WTC11 (cell line): ENCODE measurements at regions not wholly inside any gene's neighbourhood (a gene's known extent, or its start where the extent isn't known, plus 50 kb on each side); places are given as distances from the start of the nearest gene placed in this dataset.

ENCODE experiments used
- ATAC-seq: fragments of 200-7000 bp; cut with Tn5 transposase; 2 replicates; pipeline ENCODE4 v1.10.0; 2021; ENCODE audit warnings: mild to moderate bottlenecking, moderate library complexity
- CTCF ChIA-PET: fragments of 300-600 bp; sonication (Branson Sonifier 250); formaldehyde crosslinking; loops from one replicate; lab custom pipeline; 2021; ENCODE audit warnings: antibody characterized with exemption; lab: Charles Lee
- POLR2A ChIA-PET: fragments of 350-600 bp; sonication (Branson Sonifier 250); formaldehyde crosslinking; loops from one replicate; lab custom pipeline; 2021; ENCODE audit warnings: antibody characterized with exemption; lab: Charles Lee
- DNase-seq: peaks from one replicate; pipeline ENCODE4 v3.0.0; 2021; ENCODE audit warnings: low spot score
- H3K27ac Mint-ChIP-seq: 2 replicates; pipeline ENCODE4 v1.8.0; 2021; ENCODE audit warnings: mixed read lengths
- H3K27me3 Mint-ChIP-seq: 2 replicates; pipeline ENCODE4 v1.8.0; 2021; ENCODE audit warnings: low read depth, mild to moderate bottlenecking, moderate library complexity, mixed read lengths
- H3K36me3 Mint-ChIP-seq: 2 replicates; pipeline ENCODE4 v1.8.0; 2021; ENCODE audit warnings: mixed read lengths
- H3K4me1 Mint-ChIP-seq: 2 replicates; pipeline ENCODE4 v1.8.0; 2022; ENCODE audit warnings: mixed read lengths
- H3K4me3 Mint-ChIP-seq: 2 replicates; pipeline ENCODE4 v1.8.0; 2021; ENCODE audit warnings: mild to moderate bottlenecking, moderate library complexity, mixed read lengths
- H3K9me3 Mint-ChIP-seq: 2 replicates; pipeline ENCODE4 v1.8.0; 2021; ENCODE audit warnings: mixed read lengths
- ATF6 ChIP-seq: sonication (generic); formaldehyde crosslinking; IDR thresholded peaks from 2 replicates; pipeline ENCODE4 v1.8.1; 2023; ENCODE audit warnings: mild to moderate bottlenecking, missing genetic modification reagents
- CDX4 ChIP-seq: fragments of 250-450 bp; sonication (Bioruptor Pico); IDR thresholded peaks from 2 replicates; pipeline ENCODE4 v1.9.0; 2021; ENCODE audit warnings: moderate library complexity, mild to moderate bottlenecking, inconsistent platforms, borderline replicate concordance
- CREB1 ChIP-seq: sonication (generic); formaldehyde crosslinking; IDR thresholded peaks from 2 replicates; pipeline ENCODE4 v1.8.0; 2023; ENCODE audit warnings: mild to moderate bottlenecking, missing genetic modification reagents
- ESRRA ChIP-seq: sonication (generic); formaldehyde crosslinking; IDR thresholded peaks from 2 replicates; pipeline ENCODE4 v1.8.1; 2022; ENCODE audit warnings: mild to moderate bottlenecking, missing genetic modification reagents, borderline replicate concordance
- FOXJ3 ChIP-seq: sonication (generic); formaldehyde crosslinking; IDR thresholded peaks from 2 replicates; pipeline ENCODE4 v1.9.0; 2021; ENCODE audit warnings: missing genetic modification reagents, mild to moderate bottlenecking, borderline replicate concordance
- FOXP1 ChIP-seq: sonication (generic); formaldehyde crosslinking; IDR thresholded peaks from 2 replicates; pipeline ENCODE4 v1.8.0; 2022; ENCODE audit warnings: missing genetic modification reagents, mild to moderate bottlenecking, moderate library complexity, borderline replicate concordance
- IRF1 ChIP-seq: sonication (generic); formaldehyde crosslinking; IDR thresholded peaks from 2 replicates; pipeline ENCODE4 v1.8.0; 2023; ENCODE audit warnings: missing genetic modification reagents
- JAZF1 ChIP-seq: fragments of 250-450 bp; sonication (Bioruptor Pico); IDR thresholded peaks from 2 replicates; pipeline ENCODE4 v1.9.0; 2021; ENCODE audit warnings: moderate library complexity, mild to moderate bottlenecking, inconsistent platforms
- JUN ChIP-seq: sonication (generic); formaldehyde crosslinking; IDR thresholded peaks from 2 replicates; pipeline ENCODE4 v1.8.0; 2023; ENCODE audit warnings: mild to moderate bottlenecking, missing genetic modification reagents
- MXD4 ChIP-seq: fragments of 250-450 bp; sonication (Bioruptor Pico); IDR thresholded peaks from 2 replicates; pipeline ENCODE4 v1.8.0; 2021; ENCODE audit warnings: mild to moderate bottlenecking, moderate library complexity, borderline replicate concordance
- NFATC4 ChIP-seq: fragments of 250-450 bp; sonication (Bioruptor Pico); IDR thresholded peaks from 2 replicates; pipeline ENCODE4 v1.9.0; 2021; ENCODE audit warnings: mild to moderate bottlenecking
- NR3C1 ChIP-seq: sonication (generic); formaldehyde crosslinking; conservative IDR thresholded peaks from 2 replicates; pipeline ENCODE4 v1.8.1; 2023; ENCODE audit warnings: low read depth, mild to moderate bottlenecking, missing genetic modification reagents
- STAT6 ChIP-seq: sonication (generic); formaldehyde crosslinking; conservative IDR thresholded peaks from 2 replicates; pipeline ENCODE4 v1.8.1; 2023; ENCODE audit warnings: mild to moderate bottlenecking, low read depth, missing genetic modification reagents, moderate library complexity
- TEAD4 ChIP-seq: sonication (generic); formaldehyde crosslinking; IDR thresholded peaks from 2 replicates; pipeline ENCODE4 v1.8.0; 2022; ENCODE audit warnings: mild to moderate bottlenecking, missing genetic modification reagents
- ZMAT4 ChIP-seq: fragments of 250-450 bp; sonication (Bioruptor Pico); IDR thresholded peaks from 2 replicates; pipeline ENCODE4 v1.9.0; 2021; ENCODE audit warnings: mild to moderate bottlenecking
- ZNF219 ChIP-seq: sonication (generic); formaldehyde crosslinking; IDR thresholded peaks from 2 replicates; pipeline ENCODE4 v1.8.0; 2023; ENCODE audit warnings: missing genetic modification reagents, mild to moderate bottlenecking, borderline replicate concordance
- ZNF416 ChIP-seq: fragments of 250-450 bp; sonication (Bioruptor Pico); IDR thresholded peaks from 2 replicates; pipeline ENCODE4 v1.9.0; 2021; ENCODE audit warnings: mild to moderate bottlenecking, inconsistent platforms

- no peak for ATAC-seq
- no peak for TF ChIP-seq STAT6 (CRISPR knock-in tag)
- no peak for TF ChIP-seq ATF6 (CRISPR knock-in tag)
- TF ChIP-seq ZNF416 (CRISPR knock-in tag): no peak
- no peak for TF ChIP-seq JUN (CRISPR knock-in tag)
- no peak for TF ChIP-seq FOXP1 (CRISPR knock-in tag)
- TF ChIP-seq IRF1 (CRISPR knock-in tag): no peak
- no peak for TF ChIP-seq NFATC4 (CRISPR knock-in tag)
- TF ChIP-seq, all 79 proteins: peak for 0
- peaks cover 24% of the 10 kb centered on the region for H3K27me3 Mint-ChIP-seq
- ChIA-PET CTCF (interaction anchor here (9.0 kb wide), 1 partner anchor 24 kb away, joined by 82 read pairs; no protein-coding TSS in a partner anchor), POLR2A (no interaction called here)
- H3K36me3 Mint-ChIP-seq: no peaks in the 10 kb centered on the region
- H3K9me3 Mint-ChIP-seq: peaks cover 8% of the 10 kb centered on the region
- no peak for DNase-seq
- no peak overlapping the region for H3K4me3 Mint-ChIP-seq
- H3K4me1 Mint-ChIP-seq: peaks cover 17% of the 10 kb centered on the region
- no peak overlapping the region for H3K27ac Mint-ChIP-seq
Measured at GRCh38 chr6:37561361-37561760, 61.7 kb upstream of the CCDC167 start.

- ATAC-seq (no peak), DNase-seq (no peak)
- H3K9me3 Mint-ChIP-seq: peaks cover 8% of the 10 kb centered on the region
- no peak overlapping the region for H3K4me3 Mint-ChIP-seq
- CTCF ChIA-PET: interaction anchor here (1.5 to 9.0 kb wide), 4 partner anchors 17 to 132 kb away, joined by 4 to 82 read pairs (median 10); no protein-coding TSS in a partner anchor
- H3K27ac Mint-ChIP-seq: no peak overlapping the region
- POLR2A ChIA-PET: no interaction called here
- TF ChIP-seq STAT6 (CRISPR knock-in tag) (no peak), CREB1 (CRISPR knock-in tag) (no peak), ZMAT4 (CRISPR knock-in tag) (no peak), TEAD4 (CRISPR knock-in tag) (no peak)
- TF ChIP-seq, all 79 proteins: peak for 0
- peaks cover 24% of the 10 kb centered on the region for H3K27me3 Mint-ChIP-seq
- H3K4me1 Mint-ChIP-seq: peaks cover 21% of the 10 kb centered on the region
- H3K36me3 Mint-ChIP-seq: no peaks in the 10 kb centered on the region
Measured at GRCh38 chr6:37560737-37561103, 61.0 kb upstream of the CCDC167 start.

- H3K36me3 Mint-ChIP-seq: no peaks in the 10 kb centered on the region
- H3K4me1 Mint-ChIP-seq: peaks cover 15% of the 10 kb centered on the region
- POLR2A ChIA-PET: interaction anchor here (0.8 kb wide), 1 partner anchor 60 kb away, joined by 4 read pairs; the partner anchor contains the start of gene CCDC167
- DNase-seq (no peak), ATAC-seq (no peak)
- H3K27me3 Mint-ChIP-seq: peaks cover 21% of the 10 kb centered on the region
- no peak overlapping the region for H3K27ac Mint-ChIP-seq
- peaks cover 8% of the 10 kb centered on the region for H3K9me3 Mint-ChIP-seq
- no peak overlapping the region for H3K4me3 Mint-ChIP-seq
- CTCF ChIA-PET: interaction anchor here (0.6 to 9.0 kb wide), 16 partner anchors 11 to 507 kb away, joined by 3 to 82 read pairs (median 4); partner anchors contain the start of gene CCDC167
- TF ChIP-seq CDX4 (CRISPR knock-in tag): no peak
- TF ChIP-seq ESRRA (CRISPR knock-in tag): no peak
- TF ChIP-seq JAZF1 (CRISPR knock-in tag): no peak
- no peak for TF ChIP-seq NR3C1 (CRISPR knock-in tag)
- TF ChIP-seq MXD4 (CRISPR knock-in tag): no peak
- no peak for TF ChIP-seq FOXJ3
- no peak for TF ChIP-seq ZNF219 (CRISPR knock-in tag)
- no peak for TF ChIP-seq STAT6 (CRISPR knock-in tag)
Measured at GRCh38 chr6:37559501-37559900, 59.8 kb upstream of the CCDC167 start.
